IgD-negative memory B cell (primary cell): ENCODE measurements at regions not wholly inside any gene's neighbourhood (a gene's known extent, or its start where the extent isn't known, plus 50 kb on each side); places are given as distances from the start of the nearest gene placed in this dataset.
A peak's percentile ranks its signal among the peaks of the same experiment; 100 is the strongest.

Experiments used
- H3K27ac Mint-ChIP-seq, 3 donors: one replicate each; pipeline ENCODE4 v1.8.0; 2020 to 2022; ENCODE audit warnings: mild to moderate bottlenecking in 3 of 3, mixed read lengths in 3 of 3, moderate library complexity in 1 of 3
- H3K27me3 Mint-ChIP-seq: one replicate; pipeline ENCODE4 v1.8.0; 2021; ENCODE audit warnings: mixed read lengths
- H3K36me3 Mint-ChIP-seq: one replicate; pipeline ENCODE4 v1.8.0; 2020; ENCODE audit warnings: mild to moderate bottlenecking, mixed read lengths
- H3K4me1 Mint-ChIP-seq, 3 donors: one replicate each; pipeline ENCODE4 v1.8.0; 2020 to 2022; ENCODE audit warnings: mixed read lengths in 3 of 3, mild to moderate bottlenecking in 1 of 3
- H3K4me3 Mint-ChIP-seq, 4 donors: one replicate each; pipeline ENCODE4 v1.8.0; 2020 to 2022; ENCODE audit warnings: mild to moderate bottlenecking in 4 of 4, mixed read lengths in 4 of 4, moderate library complexity in 3 of 4
- H3K9me3 Mint-ChIP-seq, 3 donors: one replicate each; pipeline ENCODE4 v1.8.0; 2020 to 2021; ENCODE audit warnings: mixed read lengths in 3 of 3, mild to moderate bottlenecking in 1 of 3

DNA sequence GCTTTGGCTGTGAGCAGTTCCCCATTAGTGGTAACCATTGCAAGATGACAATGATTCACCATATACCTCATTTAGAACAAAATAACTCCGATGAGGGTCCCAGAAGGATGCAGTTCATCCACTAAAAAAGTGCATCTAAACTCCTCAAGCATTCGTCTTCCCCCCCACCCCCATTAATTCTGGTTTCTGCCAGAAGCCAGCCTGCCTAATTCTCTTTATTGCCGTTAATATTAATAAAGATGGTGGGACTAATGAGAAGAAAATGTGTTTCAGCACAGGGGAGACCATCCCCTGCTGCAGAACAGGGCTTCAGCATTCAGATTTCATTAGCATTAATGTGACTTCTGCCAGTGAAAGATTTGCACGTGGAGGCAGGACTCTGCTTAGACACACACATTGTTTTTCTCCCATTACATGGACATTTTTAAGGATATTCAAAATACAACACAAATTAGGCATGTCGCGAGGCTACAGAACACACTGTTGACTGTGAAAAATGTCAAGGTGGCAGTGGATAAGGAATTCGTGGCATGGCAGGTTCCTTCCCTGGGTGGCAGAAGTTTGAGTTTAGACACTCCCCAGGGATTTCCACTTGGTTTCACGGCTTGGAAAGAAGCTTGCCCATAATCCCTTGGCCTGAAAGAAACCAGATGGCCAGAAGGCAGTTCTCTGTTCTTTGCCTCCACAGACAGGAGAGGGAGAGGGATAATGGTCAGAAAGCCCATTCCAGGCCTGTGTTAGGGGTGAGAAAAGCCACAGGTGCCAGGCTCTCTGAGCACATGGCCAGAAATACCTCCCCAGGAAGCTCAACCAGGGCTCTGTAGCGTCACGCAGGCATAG, 236.5 kb downstream of the FOXO1 start:
- Mint-ChIP-seq H3K9me3 (peaks cover 0 to 1% (median 0%) of the 10 kb centered on the region in 3 donors), H3K4me1 (peaks cover 35 to 45% (median 39%) of the 10 kb centered on the region in 3 donors), H3K27ac (no peak overlapping the region), H3K27me3 (no peaks in the 10 kb centered on the region), H3K4me3 (peak overlapping the region in 1 of 4 donors; percentile 24), H3K36me3 (no peaks in the 10 kb centered on the region)

DNA sequence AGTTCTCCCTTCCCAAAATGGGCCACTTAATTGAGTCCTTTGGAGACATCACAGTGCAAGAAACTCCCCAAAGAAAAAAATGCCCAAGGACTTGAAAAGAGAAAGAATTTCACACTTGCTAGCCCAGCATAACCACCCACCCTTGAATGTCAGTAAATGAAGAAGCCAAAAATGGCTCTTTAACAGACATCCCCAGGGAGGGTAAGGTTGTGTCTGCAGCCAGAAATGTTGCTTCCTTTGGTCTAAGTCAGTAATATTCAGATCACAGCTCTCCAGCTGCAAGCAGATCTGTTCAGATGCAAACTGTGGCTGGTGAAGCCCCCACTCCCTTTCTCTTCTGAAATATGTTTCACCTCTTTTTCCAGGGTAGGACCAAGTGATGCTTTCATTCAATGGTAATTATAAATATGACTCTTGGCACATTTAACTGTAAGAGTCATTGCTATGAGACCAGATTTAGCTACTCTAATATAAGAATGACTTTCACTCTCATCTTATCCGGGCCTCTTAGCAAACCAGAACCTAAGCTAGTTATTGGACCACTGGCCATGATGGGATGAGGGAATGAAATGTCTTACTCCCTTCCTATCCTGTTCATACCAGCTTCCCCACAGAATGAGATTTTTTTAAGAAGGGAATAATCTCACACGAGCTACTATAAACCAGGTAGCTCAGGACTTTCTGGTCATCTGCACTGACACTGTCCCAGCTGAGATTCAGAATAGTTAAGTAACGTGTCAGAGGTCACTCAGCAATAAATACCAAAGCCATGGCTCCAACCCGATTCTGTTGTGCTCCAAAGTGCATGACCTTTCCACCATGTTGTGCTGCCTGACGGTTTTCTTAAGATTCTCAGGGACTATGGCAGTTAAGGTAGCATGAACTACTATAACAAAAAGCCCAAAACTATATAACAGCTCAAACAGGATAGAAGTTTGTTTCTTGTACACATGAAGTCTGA, 234.1 kb downstream of the FOXO1 start:
- Mint-ChIP-seq H3K4me3 (peak overlapping the region in 3 of 4 donors; percentile 19 to 74 (median 59)), H3K36me3 (no peaks in the 10 kb centered on the region), H3K27me3 (no peaks in the 10 kb centered on the region), H3K9me3 (peaks cover 0 to 1% (median 0%) of the 10 kb centered on the region in 3 donors), H3K4me1 (peaks cover 43 to 50% (median 45%) of the 10 kb centered on the region in 3 donors), H3K27ac (peak overlapping the region; percentile 19 to 76 (median 25))

DNA sequence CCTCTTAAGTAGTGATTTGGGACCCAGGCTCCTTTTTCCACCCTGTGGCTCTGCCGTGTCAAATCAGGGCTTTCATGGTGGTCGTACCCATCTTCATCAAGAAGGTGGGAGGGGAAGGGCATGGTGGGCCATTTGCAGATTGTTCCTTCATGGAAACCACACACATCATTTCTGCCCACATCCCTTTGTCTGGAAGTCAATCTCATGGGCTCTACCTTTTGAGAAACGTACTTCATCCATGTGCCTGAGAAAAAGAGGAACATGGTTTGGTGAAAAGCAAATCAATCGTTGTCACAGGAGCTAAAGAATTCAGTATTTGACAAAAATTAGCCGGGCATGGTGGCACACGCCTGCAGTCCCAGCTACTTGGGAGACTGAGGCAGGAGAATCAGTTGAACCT, 233.4 kb downstream of the FOXO1 start:
- H3K4me1 Mint-ChIP-seq = peaks cover 43 to 52% (median 45%) of the 10 kb centered on the region in 3 donors
- no peaks in the 10 kb centered on the region for H3K36me3 Mint-ChIP-seq

DNA sequence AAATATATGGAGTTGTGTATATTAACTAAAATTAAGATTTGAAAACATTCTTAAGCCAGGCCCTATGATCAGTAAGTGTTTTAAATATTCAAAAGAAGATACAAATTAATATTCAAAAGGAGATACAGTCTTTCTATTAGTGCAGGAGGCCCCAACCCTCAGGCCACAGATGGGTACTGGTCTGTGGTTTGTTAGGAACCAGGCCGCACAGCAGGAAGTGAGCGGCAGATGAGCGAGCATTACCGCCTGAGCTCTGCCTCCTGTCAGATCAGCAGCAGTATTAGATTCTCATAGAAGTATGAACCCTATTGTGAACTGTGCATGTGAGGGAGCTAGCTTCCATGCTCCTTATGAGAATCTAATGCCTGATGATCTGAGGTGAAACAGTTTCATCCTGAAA, 232.9 kb downstream of the FOXO1 start:
- no peaks in the 10 kb centered on the region for H3K27me3 Mint-ChIP-seq
- no peaks in the 10 kb centered on the region for H3K36me3 Mint-ChIP-seq
- H3K4me1 Mint-ChIP-seq = peaks cover 43 to 51% (median 50%) of the 10 kb centered on the region in 3 donors
- peak overlapping the region; percentile 66 to 83 (median 76) for H3K27ac Mint-ChIP-seq
- H3K9me3 Mint-ChIP-seq = peaks cover 0 to 1% (median 0%) of the 10 kb centered on the region in 3 donors
- peak overlapping the region; percentile 11 to 78 (median 44) for H3K4me3 Mint-ChIP-seq

More for the DNA sequence above, 233.4 kb downstream of the FOXO1 start:
- Mint-ChIP-seq H3K9me3 (peaks cover 0 to 1% (median 0%) of the 10 kb centered on the region in 3 donors), H3K27ac (peak overlapping the region in 1 of 3 donors; percentile 76), H3K27me3 (no peaks in the 10 kb centered on the region), H3K4me3 (peak overlapping the region in 2 of 4 donors; percentile 36 to 59)

DNA sequence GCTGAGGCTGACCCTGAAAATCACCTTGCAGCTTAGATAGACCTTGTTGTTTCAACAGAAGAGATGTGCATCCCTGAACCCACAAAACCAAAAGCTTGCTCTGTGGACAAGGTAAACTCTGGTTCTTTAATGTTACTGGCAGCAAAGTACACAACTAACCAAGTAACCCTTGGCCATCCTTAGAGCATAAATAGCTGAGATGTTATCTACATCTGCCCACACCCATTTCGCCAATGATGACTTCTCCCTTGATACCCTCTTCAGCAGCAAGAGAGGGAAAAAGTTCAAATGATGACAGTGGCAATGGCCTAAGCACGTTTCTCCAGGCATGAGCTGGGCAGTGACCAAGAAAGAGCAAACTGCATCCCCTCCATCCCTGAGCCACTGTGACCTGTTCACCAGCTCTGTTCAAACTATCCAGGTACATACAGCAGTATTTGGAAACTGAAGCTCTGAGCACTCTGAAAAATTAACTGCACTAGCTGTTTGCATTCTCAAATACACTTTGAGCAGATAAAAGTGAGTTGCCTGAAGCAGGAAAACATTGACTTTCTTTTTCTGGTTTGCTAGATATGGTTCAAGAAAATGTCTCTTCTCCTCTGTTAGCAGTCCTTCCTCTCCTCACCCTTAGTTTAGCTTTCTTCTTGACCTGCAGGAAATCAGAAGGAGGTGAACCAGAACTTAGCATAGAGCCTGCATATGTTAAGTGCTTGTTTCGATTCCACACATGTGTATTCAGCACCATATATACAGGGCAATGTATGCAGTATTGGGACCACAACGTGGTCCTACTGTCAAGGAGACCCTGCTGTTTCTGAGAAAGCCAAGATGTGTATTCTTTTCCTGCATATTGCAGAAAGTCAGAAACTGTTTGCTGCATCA, 231.7 kb downstream of the FOXO1 start:
- Mint-ChIP-seq H3K4me3 (peak overlapping the region in 3 of 4 donors; percentile 18 to 78 (median 67)), H3K36me3 (no peaks in the 10 kb centered on the region), H3K9me3 (peaks cover 0 to 1% (median 0%) of the 10 kb centered on the region in 3 donors), H3K27ac (peak overlapping the region in 2 of 3 donors; percentile 9 to 78), H3K4me1 (peaks cover 50 to 61% (median 56%) of the 10 kb centered on the region in 3 donors), H3K27me3 (no peaks in the 10 kb centered on the region)

DNA sequence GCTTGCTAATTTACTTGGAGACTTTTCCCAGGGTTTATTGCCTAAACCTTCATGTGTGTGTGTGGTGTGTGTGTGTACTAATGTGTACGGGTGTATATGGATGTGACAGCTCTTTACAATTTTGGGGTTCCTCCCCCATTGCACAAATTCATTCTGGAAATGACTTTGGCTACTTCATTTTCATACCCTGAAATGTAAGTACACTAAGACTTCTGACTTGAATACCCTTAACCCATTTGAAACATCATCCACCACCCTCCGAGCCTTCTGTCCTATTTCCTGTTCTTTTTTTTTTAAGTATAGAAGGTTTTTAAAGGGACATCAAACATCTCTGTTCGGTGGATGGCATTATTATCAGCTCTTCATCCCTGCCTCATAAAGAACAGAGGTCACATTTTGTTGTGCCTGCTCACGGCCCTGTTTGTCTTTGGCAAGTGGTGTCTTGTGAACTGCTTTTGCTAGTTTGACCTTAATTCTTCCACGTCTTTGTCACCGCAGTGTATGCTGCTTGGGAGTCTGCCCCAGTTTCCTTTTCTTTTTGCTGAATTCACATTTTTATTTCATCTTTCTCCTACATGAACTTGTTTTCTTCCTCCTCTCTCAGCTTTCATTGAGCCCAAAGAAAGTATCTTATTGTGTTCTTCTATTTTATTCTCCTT, 228.3 kb downstream of the FOXO1 start:
- H3K4me1 Mint-ChIP-seq = peaks cover 28 to 38% (median 31%) of the 10 kb centered on the region in 3 donors

DNA sequence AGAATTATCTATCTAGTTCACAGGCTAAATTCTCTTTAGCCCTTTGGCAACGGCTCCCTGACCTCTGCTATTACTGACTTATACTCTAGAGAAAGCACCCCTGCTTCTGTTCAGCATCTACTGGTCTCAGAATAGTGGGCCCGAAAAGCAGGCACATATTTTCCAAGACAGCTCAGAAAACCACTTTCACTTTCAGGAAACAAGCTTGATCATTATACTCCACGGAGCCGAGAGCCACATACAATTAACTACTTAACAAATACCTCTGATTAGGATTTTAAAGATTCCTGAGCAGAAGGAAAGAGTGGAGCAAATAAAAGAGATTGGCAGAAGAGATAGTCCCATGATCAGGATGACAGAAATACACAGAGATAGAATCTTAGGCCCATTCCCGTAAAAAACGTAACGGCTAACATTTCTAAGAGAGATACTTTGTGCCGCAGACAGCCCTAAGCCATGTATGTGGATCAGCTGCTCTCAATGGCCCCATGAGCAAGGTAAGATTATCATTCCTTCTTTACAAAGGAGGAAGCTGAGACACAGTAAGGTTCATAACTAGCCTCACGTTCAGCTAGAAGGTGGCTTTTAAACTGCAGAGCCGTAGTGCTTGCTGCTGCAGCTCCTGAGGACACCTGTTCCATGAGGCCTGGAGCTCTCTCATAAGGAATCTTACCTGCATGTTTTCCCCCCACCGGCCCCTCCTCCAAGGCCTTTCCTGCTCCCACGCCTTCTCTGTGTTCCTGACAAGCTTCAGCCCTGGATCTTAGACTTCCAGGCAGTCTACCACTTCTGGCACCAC, 227.2 kb downstream of the FOXO1 start:
- no peaks in the 10 kb centered on the region for H3K36me3 Mint-ChIP-seq
- no peaks in the 10 kb centered on the region for H3K9me3 Mint-ChIP-seq
- H3K27ac Mint-ChIP-seq = peak overlapping the region in 2 of 3 donors; percentile 46 to 87
- H3K4me1 Mint-ChIP-seq = peaks cover 25 to 40% (median 26%) of the 10 kb centered on the region in 3 donors
- H3K27me3 Mint-ChIP-seq = no peaks in the 10 kb centered on the region
- peak overlapping the region in 3 of 4 donors; percentile 31 to 81 (median 70) for H3K4me3 Mint-ChIP-seq

More for the DNA sequence above, 228.3 kb downstream of the FOXO1 start:
- no peaks in the 10 kb centered on the region for H3K27me3 Mint-ChIP-seq
- H3K27ac Mint-ChIP-seq = peak overlapping the region in 1 of 3 donors; percentile 87
- H3K4me3 Mint-ChIP-seq = no peak overlapping the region
- no peaks in the 10 kb centered on the region for H3K36me3 Mint-ChIP-seq
- H3K9me3 Mint-ChIP-seq = no peaks in the 10 kb centered on the region

DNA sequence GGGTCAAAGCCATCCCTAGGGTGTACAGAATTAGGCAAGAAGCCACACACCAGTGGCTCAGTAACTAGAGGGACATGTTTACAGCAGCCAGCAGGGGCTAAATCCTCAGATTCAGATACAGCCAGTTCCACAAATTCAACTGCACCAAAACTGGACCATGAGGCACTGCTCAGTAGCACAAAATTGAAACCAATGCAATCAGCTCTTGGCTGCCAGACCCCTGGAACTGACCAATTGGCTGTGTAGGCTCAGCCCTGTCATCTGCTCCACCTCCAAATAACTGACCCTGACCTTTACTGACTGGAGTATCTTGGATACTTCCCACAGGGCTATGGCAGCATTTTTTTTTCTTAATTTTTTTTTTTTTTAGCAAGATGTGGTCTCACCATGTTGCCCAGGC, 226.5 kb downstream of the FOXO1 start:
- peaks cover 22 to 38% (median 26%) of the 10 kb centered on the region in 3 donors for H3K4me1 Mint-ChIP-seq

DNA sequence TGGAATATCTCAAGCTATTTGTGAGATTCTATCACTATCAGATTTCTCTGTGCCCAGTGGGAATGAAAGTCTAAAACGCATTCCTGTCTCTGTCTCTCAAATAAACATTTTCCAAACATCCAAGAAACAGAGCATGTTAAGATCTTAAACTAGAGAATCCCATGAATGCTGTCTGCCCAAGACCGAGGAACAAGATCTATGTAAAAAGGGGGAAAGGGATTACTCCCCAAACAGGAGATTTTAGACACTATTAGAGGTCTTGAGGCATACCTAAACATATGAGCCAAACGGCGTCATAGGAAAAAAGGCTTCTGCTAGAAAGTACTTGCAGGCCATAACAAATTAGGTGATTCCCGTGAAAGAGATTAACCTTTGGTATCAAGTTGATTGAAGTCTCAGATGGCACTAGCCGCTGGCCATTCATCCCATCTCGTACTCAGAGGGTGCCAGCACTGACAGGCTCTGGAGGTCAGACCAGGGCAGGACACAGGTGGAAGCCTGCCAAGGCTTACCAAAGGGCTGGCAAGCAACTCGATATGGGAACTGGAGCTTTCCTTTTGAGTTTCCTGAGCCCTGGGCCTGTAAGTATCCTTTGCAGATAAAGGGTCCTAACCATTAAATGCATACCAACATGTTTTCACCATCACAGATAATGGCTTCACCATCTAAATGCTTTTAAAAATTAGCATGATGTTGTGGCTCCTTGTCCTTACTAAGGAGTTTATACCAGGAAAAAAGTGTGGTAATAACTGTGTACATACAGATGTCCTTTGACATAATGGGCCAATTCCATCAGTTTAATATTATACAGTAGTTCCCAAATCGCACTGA, 225.2 kb downstream of the FOXO1 start:
- Mint-ChIP-seq H3K27me3 (no peaks in the 10 kb centered on the region), H3K36me3 (no peaks in the 10 kb centered on the region), H3K4me1 (peaks cover 20 to 42% (median 29%) of the 10 kb centered on the region in 3 donors), H3K27ac (no peak overlapping the region), H3K9me3 (no peaks in the 10 kb centered on the region), H3K4me3 (no peak overlapping the region)

More for the DNA sequence above, 226.5 kb downstream of the FOXO1 start:
- Mint-ChIP-seq H3K27ac (peak overlapping the region in 1 of 3 donors; percentile 87), H3K36me3 (no peaks in the 10 kb centered on the region), H3K9me3 (no peaks in the 10 kb centered on the region), H3K4me3 (peak overlapping the region in 1 of 4 donors; percentile 65), H3K27me3 (no peaks in the 10 kb centered on the region)

DNA sequence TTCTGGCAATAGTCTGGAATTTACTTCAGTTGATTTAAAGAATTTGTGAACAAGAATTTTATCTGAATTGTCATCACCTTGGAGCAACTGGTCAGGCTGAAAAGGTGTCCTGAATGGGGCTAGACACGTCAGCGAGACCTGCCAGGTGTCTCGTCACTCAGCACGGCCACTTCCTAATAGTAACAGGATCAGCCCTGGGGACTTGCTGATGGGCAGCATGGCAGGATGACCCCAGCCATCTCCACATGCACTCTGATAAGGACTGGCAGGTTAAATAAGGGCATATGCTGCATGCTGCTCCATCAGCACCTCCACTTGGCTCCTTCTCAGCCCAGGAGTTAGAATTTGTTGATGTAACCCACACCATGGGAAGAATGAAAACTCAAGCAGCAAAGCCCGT, 224.2 kb downstream of the FOXO1 start:
- peak overlapping the region in 1 of 3 donors; percentile 43 for H3K27ac Mint-ChIP-seq
- no peaks in the 10 kb centered on the region for H3K36me3 Mint-ChIP-seq
- H3K4me1 Mint-ChIP-seq = peaks cover 27 to 48% (median 34%) of the 10 kb centered on the region in 3 donors
- H3K9me3 Mint-ChIP-seq = no peaks in the 10 kb centered on the region
- no peak overlapping the region for H3K4me3 Mint-ChIP-seq
- no peaks in the 10 kb centered on the region for H3K27me3 Mint-ChIP-seq

DNA sequence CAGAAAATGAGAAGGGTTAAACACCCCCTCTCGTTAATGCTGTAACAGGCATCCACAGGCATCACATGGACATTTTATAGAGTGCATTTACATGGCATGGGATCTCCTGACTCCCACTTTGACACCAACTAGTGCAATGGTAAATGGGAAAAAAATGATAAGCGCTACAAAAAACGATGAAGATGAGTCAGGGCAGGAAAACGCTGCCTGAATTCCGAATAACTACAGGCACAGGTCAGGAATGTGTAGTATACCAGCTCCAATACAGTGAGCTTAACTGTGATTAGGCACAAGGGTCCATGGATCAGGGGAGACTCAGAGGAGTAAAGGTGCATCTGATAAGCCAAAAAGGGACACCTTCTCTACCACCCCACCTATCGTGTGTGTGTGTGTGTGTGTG, 223.6 kb downstream of the FOXO1 start:
- Mint-ChIP-seq H3K36me3 (no peaks in the 10 kb centered on the region), H3K9me3 (no peaks in the 10 kb centered on the region), H3K4me3 (no peak overlapping the region), H3K4me1 (peaks cover 27 to 50% (median 34%) of the 10 kb centered on the region in 3 donors), H3K27me3 (no peaks in the 10 kb centered on the region), H3K27ac (no peak overlapping the region)

DNA sequence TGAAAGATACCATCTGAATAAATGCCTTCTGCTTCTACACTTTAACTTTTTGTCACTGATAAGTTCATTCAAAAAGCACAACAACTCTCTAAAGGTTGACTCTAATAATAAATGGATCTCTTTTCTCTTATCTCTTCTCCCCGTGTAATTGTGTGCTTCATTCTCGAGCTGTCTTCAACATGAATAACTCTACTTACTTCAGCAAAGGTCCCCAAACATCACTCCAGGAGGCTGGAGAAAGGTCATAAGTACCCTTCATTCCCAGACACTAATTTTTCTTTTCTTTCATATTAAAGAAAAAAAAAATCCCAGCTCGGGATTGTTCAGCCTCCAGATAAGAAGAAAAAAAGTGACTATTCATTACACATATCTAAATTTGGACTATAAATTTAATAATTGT, 222.2 kb downstream of the FOXO1 start:
- Mint-ChIP-seq H3K4me3 (no peak overlapping the region), H3K36me3 (no peaks in the 10 kb centered on the region), H3K27me3 (no peaks in the 10 kb centered on the region), H3K27ac (peak overlapping the region in 2 of 3 donors; percentile 1 to 2), H3K9me3 (peaks cover 0 to 4% (median 0%) of the 10 kb centered on the region in 3 donors), H3K4me1 (peaks cover 24 to 46% (median 29%) of the 10 kb centered on the region in 3 donors)
